GM12873 (cell line): ENCODE measurements at regions not wholly inside any gene's neighbourhood (a gene's known extent, or its start where the extent isn't known, plus 50 kb on each side); places are given as distances from the start of the nearest gene placed in this dataset.

Experiments
- CTCF ChIP-seq: IDR thresholded peaks from 2 replicates; pipeline ENCODE4 v1.5.1; 2012; ENCODE audit warnings: low read depth, mild to moderate bottlenecking, moderate library complexity, low read length, control low read depth; ENCODE audit not compliant: insufficient read depth; ENCODE audit errors: missing control alignments

- TF ChIP-seq CTCF: no peak
Measured at GRCh38 chr2:125681976-125682805, 973.8 kb upstream of the GYPC start.

- no peak for TF ChIP-seq CTCF
Measured at GRCh38 chr2:125684256-125684655, 971.7 kb upstream of the GYPC start.

GRCh38 chr2:125684932-125685331, 971.0 kb upstream of the GYPC start:
- TF ChIP-seq CTCF: no peak

- no peak for TF ChIP-seq CTCF
Measured at GRCh38 chr2:125696560-125696959, 959.4 kb upstream of the GYPC start.

GRCh38 chr2:125698280-125698679, 957.7 kb upstream of the GYPC start:
- no peak for TF ChIP-seq CTCF

GRCh38 chr2:125701070-125701469, 954.9 kb upstream of the GYPC start:
- TF ChIP-seq CTCF: no peak

GRCh38 chr2:125707611-125708010, 948.3 kb upstream of the GYPC start:
- no peak for TF ChIP-seq CTCF
